Mammary epithelial cell (primary cell): ENCODE measurements at regions not wholly inside any gene's neighbourhood (a gene's known extent, or its start where the extent isn't known, plus 50 kb on each side); places are given as distances from the start of the nearest gene placed in this dataset.

Source experiments
- EZH2 ChIP-seq: IDR thresholded peaks from 2 replicates; pipeline ENCODE4 v1.6.1; 2012; ENCODE audit warnings: low read length, inconsistent platforms, borderline replicate concordance
- TF ChIP-seq, protein P1 (sequence below), 2 donors: IDR thresholded peaks in 1 of 2; conservative IDR thresholded peaks in 1 of 2; 2 replicates each; pipeline ENCODE4 v1.5.1; 2011 to 2012; ENCODE audit warnings: inconsistent platforms in 2 of 2, low read length in 2 of 2, mild to moderate bottlenecking in 2 of 2, control low read depth in 1 of 2, low read depth in 1 of 2; ENCODE audit not compliant: insufficient read depth in 1 of 2; ENCODE audit errors: extremely low read depth in 1 of 2

DNA sequence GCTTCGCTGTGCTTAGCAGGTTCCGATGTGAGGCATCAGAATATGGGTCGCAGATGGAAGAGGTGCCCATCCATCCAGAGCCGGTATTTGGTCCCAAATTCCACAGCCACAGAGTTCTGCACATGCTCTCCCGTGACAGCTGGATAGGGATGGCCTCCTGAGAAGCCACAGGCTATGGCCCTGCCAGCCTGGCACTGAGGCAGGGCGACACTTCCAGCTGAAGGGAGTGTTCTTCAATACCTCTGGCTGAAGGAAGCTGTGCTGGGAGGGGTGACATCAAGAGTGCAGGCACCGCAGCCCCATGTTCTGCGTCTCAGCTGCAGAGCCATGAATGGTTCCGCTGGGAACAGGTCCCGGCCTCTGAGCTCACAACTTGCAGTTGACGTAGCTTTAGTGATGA is 83.4 kb upstream of the SIMC1 start:
- TF ChIP-seq, protein P1, sequence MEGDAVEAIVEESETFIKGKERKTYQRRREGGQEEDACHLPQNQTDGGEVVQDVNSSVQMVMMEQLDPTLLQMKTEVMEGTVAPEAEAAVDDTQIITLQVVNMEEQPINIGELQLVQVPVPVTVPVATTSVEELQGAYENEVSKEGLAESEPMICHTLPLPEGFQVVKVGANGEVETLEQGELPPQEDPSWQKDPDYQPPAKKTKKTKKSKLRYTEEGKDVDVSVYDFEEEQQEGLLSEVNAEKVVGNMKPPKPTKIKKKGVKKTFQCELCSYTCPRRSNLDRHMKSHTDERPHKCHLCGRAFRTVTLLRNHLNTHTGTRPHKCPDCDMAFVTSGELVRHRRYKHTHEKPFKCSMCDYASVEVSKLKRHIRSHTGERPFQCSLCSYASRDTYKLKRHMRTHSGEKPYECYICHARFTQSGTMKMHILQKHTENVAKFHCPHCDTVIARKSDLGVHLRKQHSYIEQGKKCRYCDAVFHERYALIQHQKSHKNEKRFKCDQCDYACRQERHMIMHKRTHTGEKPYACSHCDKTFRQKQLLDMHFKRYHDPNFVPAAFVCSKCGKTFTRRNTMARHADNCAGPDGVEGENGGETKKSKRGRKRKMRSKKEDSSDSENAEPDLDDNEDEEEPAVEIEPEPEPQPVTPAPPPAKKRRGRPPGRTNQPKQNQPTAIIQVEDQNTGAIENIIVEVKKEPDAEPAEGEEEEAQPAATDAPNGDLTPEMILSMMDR (conservative IDR thresholded peaks at IDR 0.05 in 1 of 2, IDR thresholded peaks at IDR 0.05 in 1 of 2; ENCODE audit: extremely low read depth in 1 of 2, insufficient read depth in 1 of 2, low read depth in 1 of 2, low read length in 2 of 2), result no peak
- no peak for TF ChIP-seq EZH2
